ENCODE measurements at regions not wholly inside any gene's neighbourhood (a gene's known extent, or its start where the extent isn't known, plus 50 kb on each side); places are given as distances from the start of the nearest gene placed in this dataset.

DNA sequence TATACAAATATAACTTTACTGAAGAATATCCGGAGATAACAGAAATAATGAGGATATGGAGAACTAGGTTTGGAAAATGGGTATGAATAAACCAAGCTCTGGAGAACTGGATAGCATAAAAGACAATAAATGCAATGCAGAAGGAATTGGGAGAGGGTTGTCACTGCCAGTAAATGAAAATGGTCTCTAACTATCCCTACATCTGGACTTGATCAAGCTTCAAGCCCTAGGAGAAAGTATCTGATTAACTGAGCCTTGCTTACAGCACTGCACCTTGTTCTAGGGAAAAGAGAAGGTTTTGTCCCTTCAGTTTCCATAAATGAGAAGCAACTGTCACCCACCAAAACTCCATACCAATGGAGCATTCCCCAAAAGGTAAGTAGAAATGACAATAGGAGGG, 514.6 kb upstream of the ZEB2 start:
- ChIA-PET CTCF (no interaction called here), POLR2A (ENCODE audit: unreplicated experiment) (no interaction called here)
- H3K27me3 ChIP-seq (ENCODE audit: low read length): no peaks in the 10 kb centered on the region
- H3K79me2 ChIP-seq (ENCODE audit: low read length): no peaks in the 10 kb centered on the region
- no peaks in the 10 kb centered on the region for H3F3A ChIP-seq (ENCODE audit: low read length, unreplicated experiment)
- no peak overlapping the region for H3K4me2 ChIP-seq (ENCODE audit: low read length)
- intact Hi-C loops (cut with micrococcal nuclease): no loop called here
- H3K9me3 ChIP-seq (ENCODE audit: low read length): no peaks in the 10 kb centered on the region
- BruUV-seq (replicated peaks): no TSS peak
- H4K20me1 ChIP-seq (ENCODE audit: low read length): no peaks in the 10 kb centered on the region
- no peak for TF ChIP-seq CTCF (conservative IDR thresholded peaks at IDR 0.05; ENCODE audit: low read depth, low read length)
- TF ChIP-seq EZH2 (IDR thresholded peaks at IDR 0.05; ENCODE audit: low read length, unreplicated experiment): no peak
- H3K36me3 ChIP-seq (ENCODE audit: low read depth, low read length): no peaks in the 10 kb centered on the region
- no peak overlapping the region for H3K9ac ChIP-seq (ENCODE audit: low read length)
- no peaks in the 10 kb centered on the region for H3K4me1 ChIP-seq (ENCODE audit: insufficient read depth, low read length)
- H3K9me2 ChIP-seq (replicated peaks; ENCODE audit: low read length): no peaks in the 10 kb centered on the region
- H2AFZ ChIP-seq (ENCODE audit: low read length): no peak overlapping the region
- H3K4me3 ChIP-seq (ENCODE audit: low read length): no peak overlapping the region
- no peak overlapping the region for H3K27ac ChIP-seq (ENCODE audit: low read length)
- ATAC-seq: no peak
- no peak for DNase-seq

- Histone ChIP-seq H3K79me2 (ENCODE audit: low read length) (no peaks in the 10 kb centered on the region), H3K9me3 (ENCODE audit: low read length) (no peaks in the 10 kb centered on the region), H3K9ac (ENCODE audit: low read length) (no peak overlapping the region), H3F3A (ENCODE audit: low read length, unreplicated experiment) (no peaks in the 10 kb centered on the region), H3K9me2 (replicated peaks; ENCODE audit: low read length) (no peaks in the 10 kb centered on the region), H3K36me3 (ENCODE audit: low read depth, low read length) (no peaks in the 10 kb centered on the region), H4K20me1 (ENCODE audit: low read length) (no peaks in the 10 kb centered on the region), H2AFZ (ENCODE audit: low read length) (no peak overlapping the region), H3K4me1 (ENCODE audit: insufficient read depth, low read length) (no peaks in the 10 kb centered on the region), H3K4me2 (ENCODE audit: low read length) (no peak overlapping the region), H3K27me3 (ENCODE audit: low read length) (no peaks in the 10 kb centered on the region), H3K4me3 (ENCODE audit: low read length) (no peak overlapping the region), H3K27ac (ENCODE audit: low read length) (no peak overlapping the region)
- ATAC-seq (no peak), DNase-seq (no peak)
- no peak for TF ChIP-seq EZH2 (IDR thresholded peaks at IDR 0.05; ENCODE audit: low read length, unreplicated experiment)
- TF ChIP-seq CTCF (conservative IDR thresholded peaks at IDR 0.05; ENCODE audit: low read depth, low read length): no peak
- TF ChIP-seq EZH2phosphoT487 (IDR thresholded peaks at IDR 0.05; ENCODE audit: borderline replicate concordance, low read length): no peak
- CTCF ChIA-PET: no interaction called here
- intact Hi-C loops (cut with micrococcal nuclease): no loop called here
- POLR2A ChIA-PET (ENCODE audit: unreplicated experiment): no interaction called here
- BruUV-seq (replicated peaks): no TSS peak
These were observed 513.5 kb upstream of the ZEB2 start for GRCh38 chr2:145033438-145033837.

DNA sequence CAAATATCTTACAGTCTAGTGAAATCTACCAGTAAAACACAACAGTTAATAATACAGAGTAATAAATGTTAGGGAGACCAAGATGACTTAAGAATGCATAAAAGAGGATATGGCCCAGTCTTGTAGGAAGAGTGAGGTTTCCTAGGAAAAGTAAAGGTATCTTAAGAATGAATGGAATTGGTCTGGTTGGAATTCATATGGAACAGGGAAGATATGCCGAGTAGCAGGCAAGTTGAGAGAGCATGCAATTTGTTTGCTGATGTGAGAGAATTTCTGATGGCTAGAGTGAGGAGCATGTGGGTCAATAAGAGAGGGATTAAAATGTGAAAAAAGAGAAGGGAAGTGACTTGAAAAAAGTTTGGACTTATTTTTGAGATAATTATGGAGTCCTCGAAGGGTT, 512.9 kb upstream of the ZEB2 start:
- no peaks in the 10 kb centered on the region for H3K9me3 ChIP-seq (ENCODE audit: low read length)
- no peaks in the 10 kb centered on the region for H3K4me1 ChIP-seq (ENCODE audit: insufficient read depth, low read length)
- ChIA-PET POLR2A (ENCODE audit: unreplicated experiment) (no interaction called here), CTCF (no interaction called here)
- no peaks in the 10 kb centered on the region for H3K36me3 ChIP-seq (ENCODE audit: low read depth, low read length)
- H3K4me2 ChIP-seq (ENCODE audit: low read length): no peak overlapping the region
- no peak for DNase-seq
- no TSS peak for BruUV-seq (replicated peaks)
- no peak for TF ChIP-seq CTCF (conservative IDR thresholded peaks at IDR 0.05; ENCODE audit: low read depth, low read length)
- no peak for TF ChIP-seq EZH2 (IDR thresholded peaks at IDR 0.05; ENCODE audit: low read length, unreplicated experiment)
- H3K9me2 ChIP-seq (replicated peaks; ENCODE audit: low read length): no peaks in the 10 kb centered on the region
- H4K20me1 ChIP-seq (ENCODE audit: low read length): no peaks in the 10 kb centered on the region
- intact Hi-C loops (cut with micrococcal nuclease): no loop called here
- H3K4me3 ChIP-seq (ENCODE audit: low read length): no peak overlapping the region
- H3K9ac ChIP-seq (ENCODE audit: low read length): no peak overlapping the region
- no peaks in the 10 kb centered on the region for H3K27me3 ChIP-seq (ENCODE audit: low read length)
- no peaks in the 10 kb centered on the region for H3K79me2 ChIP-seq (ENCODE audit: low read length)
- ATAC-seq: no peak
- H3F3A ChIP-seq (ENCODE audit: low read length, unreplicated experiment): no peaks in the 10 kb centered on the region
- H3K27ac ChIP-seq (ENCODE audit: low read length): no peak overlapping the region
- H2AFZ ChIP-seq (ENCODE audit: low read length): no peak overlapping the region

All from PC-3 (cell line).